HFFc6 (cell line): ENCODE measurements at regions not wholly inside any gene's neighbourhood (a gene's known extent, or its start where the extent isn't known, plus 50 kb on each side); places are given as distances from the start of the nearest gene placed in this dataset. TPM values are rescaled to one million over a fixed set of nuclear protein-coding genes. Genes with fewer than 3 reads are reported as not detected.

Experiments
- DNase-seq: peaks from one replicate; pipeline ENCODE4 v3.0.0-alpha.2; 2018
- H3K27ac Mint-ChIP-seq: 2 replicates; pipeline ENCODE4 v1.8.0; 2020; ENCODE audit warnings: mild to moderate bottlenecking, mixed read lengths
- H3K27me3 Mint-ChIP-seq: 2 replicates; pipeline ENCODE4 v1.8.0; 2021; ENCODE audit warnings: mild to moderate bottlenecking, moderate library complexity, mixed read lengths; ENCODE audit not compliant: insufficient read depth
- H3K36me3 Mint-ChIP-seq: 2 replicates; pipeline ENCODE4 v1.8.0; 2021; ENCODE audit warnings: low read depth, mixed read lengths
- H3K4me1 Mint-ChIP-seq: 2 replicates; pipeline ENCODE4 v1.8.0; 2020; ENCODE audit warnings: low read depth, mixed read lengths
- H3K4me3 Mint-ChIP-seq: 2 replicates; pipeline ENCODE4 v1.8.0; 2020; ENCODE audit warnings: mild to moderate bottlenecking, moderate library complexity, mixed read lengths
- H3K9me3 Mint-ChIP-seq: 2 replicates; pipeline ENCODE4 v1.8.0; 2020; ENCODE audit warnings: mild to moderate bottlenecking, mixed read lengths
- microRNA-seq: library from miRNA; unstranded; fragments of <30 nt; microRNA quantifications from one replicate; pipeline ENCODE4, GENCODE V29; 2019
- TF ChIP-seq, protein P1 (sequence below): fragments of 200-600 bp; sonication (generic); IDR thresholded peaks from 2 replicates; pipeline ENCODE4 v1.5.0; 2021; ENCODE audit warnings: antibody characterized with exemption, mild to moderate bottlenecking

DNA sequence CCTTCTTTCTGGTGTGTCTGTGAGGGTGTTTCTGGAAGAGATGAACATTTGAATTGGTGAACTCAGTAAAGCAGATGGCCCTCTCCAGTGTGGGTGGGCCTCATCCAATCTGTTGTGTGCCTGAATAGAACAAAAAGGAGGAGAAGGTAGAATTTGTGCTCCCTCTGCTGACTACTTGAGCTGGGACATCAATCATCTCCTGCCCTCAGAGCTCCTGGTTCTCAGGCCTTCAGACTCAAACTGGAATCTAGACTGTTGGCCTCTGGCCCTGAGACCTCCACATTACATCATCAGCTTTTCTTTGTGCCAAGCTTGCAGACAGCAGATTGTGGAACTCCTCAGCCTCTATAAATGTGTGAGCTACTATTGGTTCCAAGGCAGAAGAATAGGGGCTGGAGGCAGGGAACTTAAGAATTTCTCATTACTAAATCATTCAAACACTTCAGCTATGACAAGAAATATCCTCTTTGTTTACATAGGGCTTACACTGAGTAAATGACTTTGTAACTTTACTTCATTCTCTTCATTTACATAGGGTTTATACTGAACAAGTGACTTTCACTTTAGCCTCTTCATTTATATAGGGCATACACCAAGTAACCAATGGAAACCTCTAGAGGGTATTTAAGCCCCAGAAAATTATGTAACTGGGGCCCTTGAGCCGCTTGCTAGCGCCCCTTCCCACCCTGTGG lies 86.9 kb upstream of the NWD2 start:
- H3K4me3 Mint-ChIP-seq, result no peak overlapping the region
- TF ChIP-seq, protein P1, sequence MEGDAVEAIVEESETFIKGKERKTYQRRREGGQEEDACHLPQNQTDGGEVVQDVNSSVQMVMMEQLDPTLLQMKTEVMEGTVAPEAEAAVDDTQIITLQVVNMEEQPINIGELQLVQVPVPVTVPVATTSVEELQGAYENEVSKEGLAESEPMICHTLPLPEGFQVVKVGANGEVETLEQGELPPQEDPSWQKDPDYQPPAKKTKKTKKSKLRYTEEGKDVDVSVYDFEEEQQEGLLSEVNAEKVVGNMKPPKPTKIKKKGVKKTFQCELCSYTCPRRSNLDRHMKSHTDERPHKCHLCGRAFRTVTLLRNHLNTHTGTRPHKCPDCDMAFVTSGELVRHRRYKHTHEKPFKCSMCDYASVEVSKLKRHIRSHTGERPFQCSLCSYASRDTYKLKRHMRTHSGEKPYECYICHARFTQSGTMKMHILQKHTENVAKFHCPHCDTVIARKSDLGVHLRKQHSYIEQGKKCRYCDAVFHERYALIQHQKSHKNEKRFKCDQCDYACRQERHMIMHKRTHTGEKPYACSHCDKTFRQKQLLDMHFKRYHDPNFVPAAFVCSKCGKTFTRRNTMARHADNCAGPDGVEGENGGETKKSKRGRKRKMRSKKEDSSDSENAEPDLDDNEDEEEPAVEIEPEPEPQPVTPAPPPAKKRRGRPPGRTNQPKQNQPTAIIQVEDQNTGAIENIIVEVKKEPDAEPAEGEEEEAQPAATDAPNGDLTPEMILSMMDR, result no peak
- peaks cover 2% of the 10 kb centered on the region; the same call in 1 of the 2 replicates for H3K27me3 Mint-ChIP-seq
- no peak for DNase-seq
- peaks cover 36% of the 10 kb centered on the region for H3K9me3 Mint-ChIP-seq
- H3K4me1 Mint-ChIP-seq, result no peaks in the 10 kb centered on the region
- H3K36me3 Mint-ChIP-seq, result 0 out of 2 replicates have a peak, but pooled peaks cover 4% of the 10 kb centered on the region
- H3K27ac Mint-ChIP-seq, result no peak overlapping the region

DNA sequence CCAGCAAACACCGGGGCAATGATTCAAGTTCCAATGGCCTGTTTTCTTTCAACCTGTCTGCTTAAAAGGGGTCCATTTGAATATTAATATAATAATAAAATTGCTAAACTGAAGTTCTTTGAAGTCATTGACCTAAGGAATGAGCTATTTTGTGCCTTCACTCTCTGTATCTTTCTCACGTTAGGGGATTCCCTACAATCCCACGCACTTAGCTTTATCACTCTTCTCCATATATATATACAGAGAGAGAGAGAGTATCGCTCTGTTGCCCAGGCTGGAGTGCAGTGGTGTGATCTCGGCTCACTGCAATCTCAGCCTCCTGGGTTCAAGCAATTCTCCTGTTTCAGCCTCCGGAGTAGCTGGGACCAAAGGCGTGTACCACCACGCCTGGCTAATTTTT lies 83.9 kb upstream of the NWD2 start:
- no peaks in the 10 kb centered on the region for H3K36me3 Mint-ChIP-seq
- H3K9me3 Mint-ChIP-seq, result peaks cover 17% of the 10 kb centered on the region
- H3K27me3 Mint-ChIP-seq, result no peaks in the 10 kb centered on the region
- DNase-seq, result no peak
- no peak overlapping the region for H3K4me3 Mint-ChIP-seq
- no peak overlapping the region for H3K27ac Mint-ChIP-seq
- H3K4me1 Mint-ChIP-seq, result no peaks in the 10 kb centered on the region
- TF ChIP-seq, protein P1, result no peak

DNA sequence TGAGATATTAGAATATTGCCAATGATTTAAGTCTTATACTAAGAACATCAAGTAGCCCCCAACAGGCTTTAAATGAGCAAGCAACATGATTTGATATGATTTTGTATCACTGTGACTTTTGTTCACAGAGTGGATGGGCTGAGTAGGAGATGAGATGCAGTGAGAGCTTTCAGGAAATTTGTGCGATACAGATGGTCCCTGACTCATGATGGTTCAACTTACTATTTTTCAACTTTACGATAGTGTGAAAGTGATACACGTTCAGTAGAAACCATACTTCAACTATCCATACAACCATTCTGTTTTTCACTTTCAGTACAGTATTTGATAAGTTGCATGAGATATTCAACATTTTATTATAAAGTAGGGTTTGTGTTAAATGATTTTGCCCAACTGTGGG lies 78.7 kb upstream of the NWD2 start:
- peaks cover 10% of the 10 kb centered on the region for H3K9me3 Mint-ChIP-seq
- DNase-seq, result no peak
- H3K4me3 Mint-ChIP-seq, result no peak overlapping the region
- no peak overlapping the region for H3K27ac Mint-ChIP-seq
- TF ChIP-seq, protein P1, result no peak
- no peaks in the 10 kb centered on the region for H3K4me1 Mint-ChIP-seq
- H3K36me3 Mint-ChIP-seq, result no peaks in the 10 kb centered on the region
- H3K27me3 Mint-ChIP-seq, result no peaks in the 10 kb centered on the region

DNA sequence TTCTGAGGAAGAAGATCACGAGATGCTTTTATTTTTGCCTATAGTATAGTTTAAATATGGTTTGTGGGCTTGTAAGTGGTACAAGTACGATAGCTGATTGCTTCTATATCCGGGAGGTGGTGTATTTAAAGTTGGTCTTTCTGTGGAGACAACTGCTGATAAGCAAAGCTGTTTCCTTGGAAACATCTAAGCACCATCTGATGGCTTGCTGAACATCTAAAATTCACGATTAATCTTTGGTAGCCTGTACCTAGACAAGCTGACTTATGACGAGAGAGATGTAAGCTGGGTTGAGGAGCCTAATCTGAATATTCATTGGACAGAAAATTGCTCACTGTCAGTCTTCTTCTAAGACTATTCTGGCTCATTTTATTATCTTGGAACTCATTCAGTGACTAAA lies 74.6 kb upstream of the NWD2 start:
- H3K4me1 Mint-ChIP-seq, result no peaks in the 10 kb centered on the region

DNA sequence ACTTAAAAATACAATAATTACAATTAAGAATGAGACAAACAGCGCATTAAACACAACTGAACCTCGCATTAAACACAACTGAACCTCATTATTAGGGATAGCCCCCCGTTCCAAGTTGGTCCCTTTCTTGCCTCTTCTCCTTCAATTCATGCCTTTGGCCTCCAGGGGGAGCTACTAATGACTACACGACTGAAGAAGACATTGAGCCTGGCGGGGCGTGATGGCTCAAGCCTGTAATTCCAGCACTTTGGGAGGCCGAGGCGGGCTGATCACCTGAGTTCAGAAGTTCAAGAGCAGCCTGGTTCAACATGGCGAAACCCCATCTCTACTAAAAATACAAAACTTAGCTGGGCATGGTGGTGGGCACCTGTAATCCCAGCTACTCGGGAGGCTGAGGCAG lies 56.4 kb upstream of the NWD2 start:
- no peak for DNase-seq
- Mint-ChIP-seq H3K4me3 (no peak overlapping the region), H3K9me3 (peaks cover 40% of the 10 kb centered on the region), H3K27me3 (no peaks in the 10 kb centered on the region), H3K27ac (no peak overlapping the region), H3K36me3 (no peaks in the 10 kb centered on the region), H3K4me1 (no peaks in the 10 kb centered on the region)
- TF ChIP-seq, protein P1, result peak; percentile 30; the same call in 1 of the 2 replicates

More for the DNA sequence above, 74.6 kb upstream of the NWD2 start:
- Mint-ChIP-seq H3K9me3 (peaks cover 32% of the 10 kb centered on the region), H3K4me3 (no peak overlapping the region), H3K27me3 (no peaks in the 10 kb centered on the region), H3K27ac (no peak overlapping the region), H3K36me3 (no peaks in the 10 kb centered on the region)
- no peak for DNase-seq
- TF ChIP-seq, protein P1, result no peak

Small RNAs in the stretch of these regions (microRNA-seq; reads per million reads assigned to microRNA genes)
- not detected for gene MIR1255B1
